Head of caudate nucleus (tissue), 42 donors: ENCODE measurements at regions not wholly inside any gene's neighbourhood (a gene's known extent, or its start where the extent isn't known, plus 50 kb on each side); places are given as distances from the start of the nearest gene placed in this dataset.

Experiments
- DNase-seq, 42 donors: peaks; one replicate each; pipeline versions ENCODE4 v3.0.0 to v3.0.0-alpha.2; 2020 to 2021; ENCODE audit warnings: mixed read lengths in 7 of 42
- intact Hi-C: fragments of 100-400 bp; cut with DNase I; formaldehyde crosslinking; loops from one replicate; pipeline ENCODE4 v1.15.0; 2022

DNA sequence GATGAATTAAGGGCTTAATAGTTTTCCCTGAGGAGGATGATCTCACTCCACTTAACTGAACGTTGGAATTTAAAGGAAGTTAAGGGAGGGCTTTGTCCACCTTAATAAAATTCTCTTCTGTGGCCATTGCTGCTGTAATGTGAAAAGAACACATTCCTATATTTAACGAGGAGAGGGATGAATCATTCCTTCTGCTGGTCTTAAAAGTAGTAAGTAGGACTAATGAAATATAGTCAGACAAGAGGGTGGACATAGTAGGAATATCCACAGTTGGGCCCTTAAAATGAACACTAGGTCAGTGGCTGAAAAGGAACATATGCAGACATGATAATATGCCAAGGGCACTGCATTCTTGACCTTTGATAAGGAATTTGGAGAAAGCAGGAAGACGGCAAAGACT, 405.6 kb downstream of the PMP22 start:
- intact Hi-C loops: no loop called here
- no peak for DNase-seq

DNA sequence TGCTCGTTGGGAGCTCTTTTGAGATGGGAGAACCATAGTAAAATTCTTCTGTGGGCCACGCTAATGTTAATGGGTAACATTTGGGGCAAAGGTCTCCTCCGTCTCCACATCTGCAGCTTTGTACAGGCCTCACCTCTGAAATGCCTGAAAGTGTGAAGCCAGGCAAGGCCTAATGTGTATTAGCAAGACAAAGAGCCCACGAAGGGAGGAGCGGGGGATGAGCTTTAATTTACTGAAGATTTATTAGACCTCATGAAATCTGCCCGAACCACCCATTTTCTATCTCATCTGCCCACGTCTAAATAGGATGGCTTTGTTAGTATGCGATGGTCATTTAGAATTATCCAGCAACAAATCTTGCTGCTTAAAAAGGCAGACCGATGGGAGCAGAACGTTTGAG, 408.9 kb downstream of the PMP22 start:
- intact Hi-C loops: no loop called here
- no peak for DNase-seq

DNA sequence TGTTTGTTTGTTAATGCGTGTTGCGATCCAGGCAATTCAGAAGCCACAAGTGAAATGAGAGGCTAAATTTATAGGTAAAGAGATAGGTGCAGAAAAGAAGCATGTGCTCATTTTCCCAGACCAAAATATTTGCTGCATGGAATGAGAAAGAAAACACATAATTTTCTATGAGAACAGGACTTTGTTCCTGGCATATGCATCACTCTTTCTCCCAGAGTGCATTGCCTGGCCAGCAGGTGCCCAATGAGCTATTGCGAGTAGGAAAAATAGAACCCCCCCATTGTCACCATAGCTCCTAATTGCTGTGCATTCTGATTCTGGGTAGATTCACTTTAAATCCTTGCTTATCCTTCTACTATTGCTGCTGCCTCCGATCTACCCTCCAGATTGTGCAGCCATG, 410.4 kb downstream of the PMP22 start:
- intact Hi-C loops: no loop called here
- DNase-seq: no peak

DNA sequence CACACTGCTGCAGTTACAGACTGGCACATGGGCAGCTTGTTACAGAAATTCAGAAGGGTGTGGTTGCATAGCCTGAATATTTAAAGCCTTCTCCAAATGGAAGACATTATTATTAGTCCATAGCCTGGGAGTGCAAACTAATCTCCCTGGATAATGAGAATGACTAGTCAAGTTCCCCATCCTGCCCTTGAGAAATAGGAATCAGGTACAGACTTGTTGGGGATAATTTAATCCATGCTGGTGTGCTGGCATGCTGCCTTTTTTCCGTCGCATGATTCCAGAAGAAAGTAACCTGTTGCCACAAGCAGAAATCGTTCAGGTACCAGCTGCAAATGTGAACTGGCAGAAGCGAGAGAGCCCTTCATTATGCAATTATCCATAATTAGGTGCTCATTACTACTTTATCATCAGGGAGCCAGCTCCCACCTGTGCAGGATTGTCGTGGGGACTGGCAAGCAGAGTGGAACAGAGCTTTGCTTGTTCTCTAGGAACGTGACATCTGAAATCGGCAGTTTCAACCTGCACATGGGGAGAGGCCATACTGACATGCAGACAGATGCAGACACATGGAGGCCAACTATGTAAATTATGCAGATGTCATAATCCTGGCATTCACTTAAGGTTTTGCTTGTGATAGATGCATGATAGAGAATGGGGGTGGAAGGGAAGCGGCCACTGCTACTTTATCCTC, 419.4 kb downstream of the PMP22 start:
- intact Hi-C loops: no loop called here
- DNase-seq: no peak

DNA sequence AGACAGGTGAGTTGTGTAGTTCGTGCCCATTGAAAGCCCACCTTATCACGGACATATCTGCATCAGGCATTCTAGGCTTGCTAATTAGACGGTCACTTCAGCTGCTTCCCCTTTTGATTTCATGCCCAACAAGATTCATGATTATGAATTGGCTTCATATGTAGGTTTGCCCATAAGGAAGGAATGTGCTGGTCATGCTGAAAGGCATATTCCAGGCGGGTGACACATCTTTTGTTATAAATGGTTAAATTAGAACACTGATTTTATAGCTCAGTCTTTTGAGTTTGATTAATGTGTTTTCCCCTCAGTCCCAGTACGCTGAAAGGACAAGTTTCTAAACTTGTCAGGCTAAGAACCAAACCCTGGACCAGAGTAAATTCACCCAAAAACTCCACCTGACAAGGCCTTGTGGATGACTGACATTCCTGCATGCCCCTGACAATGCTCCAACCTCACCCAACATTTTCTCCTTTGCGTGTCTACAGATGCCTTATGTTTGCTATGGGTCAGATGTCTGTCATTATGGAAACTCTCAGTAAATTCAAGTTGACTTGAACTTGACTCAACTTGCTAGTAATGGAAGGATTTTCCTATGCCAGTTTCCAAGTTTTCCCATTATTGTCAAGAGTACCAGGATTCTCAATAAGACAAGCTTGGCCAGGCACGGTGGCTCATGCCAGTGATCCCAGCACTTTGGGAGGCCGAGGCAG, 421.9 kb downstream of the PMP22 start:
- intact Hi-C loops: no loop called here
- no peak for DNase-seq

DNA sequence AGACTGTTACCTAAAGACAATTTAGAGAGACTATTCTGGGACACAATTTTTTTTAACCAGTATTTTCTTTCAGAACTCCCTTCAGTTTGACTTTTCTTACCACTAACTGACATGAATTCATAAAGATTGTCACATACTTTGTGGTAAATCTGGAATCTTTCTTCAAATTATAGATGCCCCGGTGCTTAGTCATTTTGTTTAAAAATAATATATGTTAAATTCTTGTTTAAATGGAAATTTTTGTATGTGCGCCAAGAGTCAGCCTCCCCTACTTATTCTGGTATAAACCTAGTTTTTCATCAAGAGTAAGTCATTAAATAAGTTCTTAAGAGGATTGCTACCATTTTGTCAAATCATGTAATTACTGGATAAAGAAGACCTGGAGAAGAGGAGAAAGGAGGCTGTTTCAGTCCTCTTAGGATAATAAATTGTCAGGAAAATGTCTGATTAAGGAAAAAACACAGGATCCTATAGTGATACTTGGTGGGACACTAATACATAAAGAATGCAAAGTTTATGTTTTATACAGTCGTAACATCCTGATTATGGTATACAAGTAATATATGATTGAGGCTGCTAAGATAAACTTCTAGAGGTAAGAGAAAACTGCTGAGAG, 424.4 kb downstream of the PMP22 start:
- intact Hi-C loops: no loop called here
- no peak for DNase-seq

DNA sequence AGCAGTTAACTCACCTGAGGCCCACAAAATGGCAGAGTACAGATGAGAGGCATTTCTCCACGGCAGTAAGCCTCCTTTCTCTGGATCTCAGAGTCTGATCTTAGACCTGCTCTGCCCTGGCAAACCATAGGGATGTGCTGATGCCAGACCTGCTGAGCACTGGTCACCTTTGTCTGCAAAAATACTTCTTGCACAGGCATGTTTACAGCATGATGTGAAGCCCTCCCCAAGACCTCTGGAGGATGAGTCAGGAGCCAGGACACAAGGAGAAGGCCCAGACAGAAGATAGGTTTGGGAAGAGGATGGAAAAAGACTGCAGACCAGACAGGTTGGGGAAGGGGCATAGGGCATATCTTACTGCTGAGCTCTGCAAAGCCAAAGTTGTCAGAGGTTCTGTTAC, 426.6 kb downstream of the PMP22 start:
- no peak for DNase-seq
- intact Hi-C loops: no loop called here

DNA sequence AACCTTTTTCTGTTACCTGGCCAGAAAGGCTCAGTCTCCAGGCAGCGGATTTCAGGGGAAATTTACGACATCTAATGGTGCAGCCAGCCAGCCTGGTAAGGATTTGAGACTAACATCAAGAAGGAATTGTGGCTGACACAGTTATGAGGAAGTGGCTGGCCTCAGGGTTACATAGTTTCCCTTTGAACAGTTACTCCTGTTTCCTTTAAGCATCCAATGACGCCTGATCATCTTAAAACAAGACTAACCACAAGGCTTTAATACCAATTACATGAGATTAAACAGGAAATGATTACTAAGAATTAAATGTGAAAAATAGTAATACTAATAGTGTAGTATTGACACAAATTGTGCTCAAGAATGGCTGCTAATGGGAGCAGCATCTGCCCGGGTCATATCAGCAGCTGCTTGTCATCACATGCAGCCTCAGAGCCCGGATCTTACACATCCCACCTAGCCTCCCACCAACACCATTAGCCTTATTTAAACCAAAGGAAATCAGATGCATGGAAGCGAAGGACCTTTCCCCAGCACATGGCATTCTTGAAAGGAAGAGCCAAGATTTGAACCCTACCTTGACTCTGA, 431.8 kb downstream of the PMP22 start:
- no peak for DNase-seq
- intact Hi-C loops: no loop called here

DNA sequence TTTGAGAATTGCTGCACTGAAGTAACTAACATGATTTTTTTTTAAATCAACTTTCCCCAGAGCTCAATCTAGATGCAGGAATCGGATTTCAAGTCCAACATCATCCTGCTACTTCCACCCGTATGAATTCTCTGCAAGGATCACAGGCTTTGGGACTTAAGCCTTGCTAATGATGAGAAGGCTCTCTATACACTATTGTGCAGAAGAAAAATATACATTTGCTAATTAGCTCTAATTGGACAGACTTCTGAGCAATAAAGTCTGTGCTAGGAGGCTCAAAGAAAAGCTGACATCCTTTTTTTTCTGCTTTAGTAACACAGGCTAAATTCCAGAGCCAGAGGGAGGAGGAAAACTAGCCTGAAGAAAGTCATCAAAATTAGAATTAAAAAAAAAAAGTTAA, 433.6 kb downstream of the PMP22 start:
- intact Hi-C loops: no loop called here
- DNase-seq: no peak

DNA sequence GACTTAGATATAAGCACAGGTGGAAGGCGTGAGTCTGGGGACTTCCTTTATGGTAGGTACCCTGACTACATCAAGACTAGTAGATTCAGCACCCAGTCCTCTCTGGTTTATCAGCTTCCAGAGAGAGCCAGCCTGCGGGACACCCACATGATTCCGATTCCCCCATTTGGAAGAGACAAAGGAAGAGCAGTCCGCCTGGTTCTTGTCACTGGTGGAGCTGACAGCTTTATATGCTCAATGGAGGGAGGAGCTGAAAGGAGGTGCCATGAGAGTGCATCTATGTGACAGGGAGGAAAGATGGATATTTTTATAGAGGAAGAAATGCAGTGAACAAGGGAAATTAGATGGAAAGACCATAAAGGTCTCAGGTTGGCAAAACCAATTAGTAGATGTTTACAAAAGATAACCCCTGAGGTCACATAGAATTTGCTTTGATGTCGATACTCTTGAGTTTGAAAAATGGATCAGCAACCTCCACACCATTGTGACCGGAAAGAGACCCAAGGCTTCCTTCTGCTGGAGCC, 437.7 kb downstream of the PMP22 start:
- intact Hi-C loops: no loop called here
- DNase-seq: no peak

DNA sequence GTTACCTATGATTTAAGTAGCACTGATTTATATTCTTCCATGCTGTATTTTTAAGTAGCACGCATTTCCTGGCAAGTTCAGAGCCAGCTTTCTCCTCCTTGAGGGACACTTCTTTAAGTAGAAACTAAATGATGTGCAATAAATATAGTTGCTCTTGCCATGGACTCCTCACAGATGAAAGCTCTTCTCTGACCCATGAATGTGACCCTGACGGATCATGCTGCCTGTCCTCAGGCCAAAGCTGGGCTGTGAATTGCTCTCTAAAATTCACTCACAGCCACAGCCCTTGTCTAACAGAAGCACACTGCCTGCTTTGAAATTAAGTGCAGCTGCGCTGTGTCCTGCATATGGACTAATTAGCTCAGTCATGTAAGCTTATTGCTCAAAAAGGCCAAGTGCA, 438.8 kb downstream of the PMP22 start:
- intact Hi-C loops: no loop called here

DNA sequence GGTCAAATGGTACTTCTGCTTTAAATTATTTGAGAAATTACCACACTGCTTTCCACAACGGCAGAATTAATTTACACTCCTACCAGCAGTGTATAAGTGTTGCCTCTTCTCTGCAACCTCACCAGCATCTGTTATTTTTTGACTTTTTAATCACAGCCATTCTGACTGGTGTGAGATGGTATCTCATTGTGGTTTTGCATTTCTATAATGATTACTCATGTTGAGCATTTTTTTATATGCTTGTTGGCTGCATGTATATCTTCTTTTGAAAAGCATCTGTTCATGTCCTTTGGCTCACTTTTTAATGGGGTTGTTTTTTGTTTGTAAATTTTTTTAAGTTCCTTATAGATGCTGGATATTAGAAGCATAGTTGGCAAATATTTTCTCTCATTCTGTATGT, 446.7 kb downstream of the PMP22 start:
- intact Hi-C loops: no loop called here
- DNase-seq: no peak

More for the DNA sequence above, 438.8 kb downstream of the PMP22 start:
- no peak for DNase-seq

DNA sequence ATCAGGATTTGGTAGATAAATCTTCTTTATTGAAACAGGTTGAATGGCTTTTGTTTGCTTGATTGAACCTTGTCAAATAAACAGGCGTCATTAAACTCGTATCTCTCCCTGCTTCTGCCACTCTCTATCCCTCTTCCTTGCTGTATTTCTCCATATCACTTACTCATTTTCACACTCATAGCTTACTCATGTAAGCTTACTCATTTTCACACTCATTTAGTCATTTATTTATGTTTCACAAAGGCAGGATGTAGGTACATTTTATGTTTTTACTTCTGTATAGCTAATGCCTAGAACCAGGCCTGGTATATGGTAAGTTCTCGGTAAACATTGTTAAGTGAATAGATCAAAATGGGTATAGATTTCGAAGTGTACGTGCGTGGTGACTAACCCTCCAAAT, 450.0 kb downstream of the PMP22 start:
- intact Hi-C loops: no loop called here
- no peak for DNase-seq

DNA sequence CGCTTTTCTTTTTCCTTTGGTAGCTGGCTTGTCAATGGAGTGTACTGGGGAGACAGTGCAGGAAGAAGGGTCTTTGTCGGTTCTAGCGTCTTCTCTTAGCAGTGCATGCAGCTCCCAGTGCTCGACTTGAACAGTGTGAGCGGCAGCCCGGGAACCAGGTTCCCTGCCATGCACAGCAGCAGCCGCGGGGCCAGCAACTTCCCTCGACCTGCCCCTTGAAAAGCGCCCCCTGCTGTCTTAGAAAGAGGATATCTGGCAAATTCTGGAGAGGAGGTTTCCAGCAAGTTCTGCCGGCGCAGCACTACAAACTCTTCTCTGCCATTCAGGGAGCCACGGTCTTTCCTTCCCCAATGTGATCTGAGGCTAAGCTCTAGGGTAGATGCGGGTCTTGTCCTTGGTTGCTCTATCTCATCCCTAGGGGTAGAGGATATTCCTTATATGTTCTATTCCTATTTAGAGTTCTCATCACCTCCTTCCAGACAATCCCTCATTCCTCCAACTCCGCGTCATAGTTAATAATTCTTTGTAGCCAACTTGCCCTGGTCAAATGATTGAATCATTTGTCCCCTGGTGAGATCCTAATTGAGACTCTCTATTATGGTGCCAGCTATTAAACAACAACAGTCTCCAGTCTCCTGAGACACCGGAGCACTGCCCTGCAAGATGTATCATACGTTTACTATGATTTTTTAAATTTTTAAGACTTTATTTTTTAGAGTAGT, 451.3 kb downstream of the PMP22 start:
- peak in 3 of 42 donors; percentile 3 to 43 (median 31) for DNase-seq
- intact Hi-C loops: no loop called here

DNA sequence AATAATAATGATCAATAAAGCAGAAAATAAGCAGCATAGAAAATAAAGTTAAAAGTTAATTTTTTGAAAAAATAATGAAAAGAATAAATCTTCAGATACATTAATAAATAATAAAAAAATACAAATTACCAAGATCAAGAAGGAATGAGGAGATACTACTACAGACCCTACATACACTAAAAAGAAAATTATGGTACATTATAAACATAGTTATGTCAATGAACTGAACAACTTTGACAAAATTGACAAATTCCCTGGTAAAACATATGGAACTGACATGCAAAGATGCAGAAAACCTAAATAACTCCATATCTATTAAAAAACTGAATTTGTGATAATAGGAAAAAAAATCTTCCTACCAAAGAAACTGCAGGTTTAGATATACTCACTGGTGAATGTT, 456.7 kb downstream of the PMP22 start:
- intact Hi-C loops: no loop called here
- DNase-seq: no peak

DNA sequence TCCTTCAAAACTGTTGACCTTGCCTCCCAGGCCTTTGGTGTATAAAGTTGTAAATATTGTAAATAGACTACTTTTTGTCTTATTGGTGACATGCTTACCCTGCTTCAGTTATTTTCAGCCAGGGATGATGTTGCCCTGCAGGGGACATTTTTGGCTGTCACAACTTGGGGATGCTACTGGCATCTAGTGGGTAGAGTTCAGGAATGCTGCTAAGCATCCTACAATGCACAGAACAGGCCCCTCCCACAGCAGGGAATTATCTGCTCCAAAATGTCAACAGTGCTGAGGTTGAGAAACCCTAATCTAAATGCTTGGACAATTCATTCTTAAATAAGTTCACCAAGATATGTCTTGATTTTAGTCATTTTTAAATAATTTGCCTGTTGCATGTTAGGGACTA, 459.8 kb downstream of the PMP22 start:
- intact Hi-C loops: no loop called here
- peak in 1 of 42 donors; percentile 17 for DNase-seq

DNA sequence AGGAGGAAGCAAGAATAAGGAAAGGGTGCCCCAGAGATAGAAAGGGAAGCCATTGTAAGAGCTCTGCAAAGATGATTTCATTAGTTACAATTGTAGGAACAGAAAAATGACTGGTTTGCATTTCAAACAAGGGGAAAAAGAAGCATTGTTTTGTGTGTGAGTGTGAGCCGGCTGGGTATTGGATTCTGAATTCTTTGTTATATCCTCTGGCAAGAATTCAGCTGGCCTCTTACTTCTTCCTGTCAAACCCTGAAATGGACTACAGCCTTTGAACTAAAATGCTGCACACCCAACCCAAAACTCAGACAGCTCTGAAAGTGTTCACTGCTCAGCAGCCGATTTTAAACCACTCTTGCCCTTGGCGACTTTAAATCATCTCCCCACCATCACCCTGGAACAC, 461.3 kb downstream of the PMP22 start:
- intact Hi-C loops: no loop called here
- peak in 12 of 42 donors; percentile 6 to 69 (median 18) for DNase-seq

DNA sequence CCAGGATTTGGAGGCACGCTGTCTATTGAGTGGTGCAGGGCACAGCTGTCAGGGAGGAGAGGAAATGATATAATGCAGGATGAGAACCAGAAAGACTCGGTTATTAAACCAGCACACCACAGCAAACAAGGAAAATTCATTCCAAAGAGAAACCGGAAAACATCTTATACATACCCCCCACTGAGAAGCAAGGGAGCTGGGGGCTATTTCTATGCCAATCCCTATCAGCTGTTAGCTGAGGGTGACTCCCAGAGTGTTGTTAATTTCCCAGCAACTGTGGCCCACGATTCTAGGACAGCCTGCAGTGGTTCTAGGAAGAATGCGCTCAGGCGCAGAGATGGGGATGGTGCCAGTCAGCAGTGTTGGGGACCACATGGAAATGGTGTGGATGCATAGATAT, 467.3 kb downstream of the PMP22 start:
- intact Hi-C loops: no loop called here
- DNase-seq: no peak

DNA sequence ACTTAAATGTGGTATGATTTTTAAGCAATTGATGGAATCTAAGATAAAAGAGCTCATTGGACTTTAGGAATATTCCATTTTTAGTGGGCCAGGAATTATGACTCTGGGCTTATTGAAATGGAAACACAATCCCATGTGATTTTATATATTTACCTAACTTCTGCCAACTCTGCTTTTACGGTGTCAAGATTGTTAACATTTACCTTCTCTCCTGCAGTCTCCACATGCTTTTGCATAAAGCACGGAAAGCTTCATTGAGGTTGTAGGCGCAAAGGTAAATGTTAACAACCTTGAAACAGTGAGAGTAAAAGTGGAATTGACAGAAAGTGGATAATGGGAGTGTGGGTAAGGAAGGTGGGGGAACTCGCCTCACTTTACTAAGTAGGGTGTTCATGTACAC, 468.1 kb downstream of the PMP22 start:
- intact Hi-C loops: no loop called here
- no peak for DNase-seq
